Esophagus mucosa (tissue), 1 donor: ENCODE measurements at regions not wholly inside any gene's neighbourhood (a gene's known extent, or its start where the extent isn't known, plus 50 kb on each side); places are given as distances from the start of the nearest gene placed in this dataset.

Source experiments
- ATAC-seq: fragments of 200-7000 bp; cut with Tn5 transposase; one replicate; pipeline ENCODE4 v1.9.1; 2020
- donor health status: DM: yes; HTN: yes; CAD: no.

DNA sequence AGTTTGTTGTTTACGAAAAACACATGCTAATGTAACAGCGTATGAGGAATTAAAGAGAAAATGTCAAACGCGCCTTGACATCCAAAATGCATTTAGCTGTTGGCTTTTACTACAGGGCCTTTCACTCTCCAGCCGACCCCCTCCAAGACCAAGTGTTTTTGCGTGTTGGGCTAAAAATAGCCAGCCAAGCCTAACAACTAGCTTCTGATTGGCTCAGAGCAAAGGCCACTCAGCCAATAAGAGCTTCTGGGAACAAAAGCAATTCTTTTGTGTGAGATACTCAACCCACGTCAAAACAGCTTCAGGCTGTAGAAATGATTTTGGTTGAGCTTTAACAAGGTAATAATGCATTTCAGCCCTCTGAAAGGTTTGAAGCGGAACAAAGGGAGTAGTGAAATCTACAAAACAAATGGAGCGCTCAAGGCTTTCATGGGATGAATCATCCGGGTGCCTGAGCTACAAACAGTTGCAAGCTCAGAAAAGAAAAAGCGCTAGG, 198.7 kb upstream of the DCN start:
- peak; percentile 83 for ATAC-seq

- ATAC-seq = no peak
Measured at GRCh38 chr12:91380631-91381030, 198.0 kb upstream of the DCN start.

- ATAC-seq = no peak
Measured at GRCh38 chr12:91379051-91379775, 196.6 kb upstream of the DCN start.

- no peak for ATAC-seq
Measured at GRCh38 chr12:91377436-91377835, 194.8 kb upstream of the DCN start.

- no peak for ATAC-seq
Measured at GRCh38 chr12:91373086-91373485, 190.5 kb upstream of the DCN start.

DNA sequence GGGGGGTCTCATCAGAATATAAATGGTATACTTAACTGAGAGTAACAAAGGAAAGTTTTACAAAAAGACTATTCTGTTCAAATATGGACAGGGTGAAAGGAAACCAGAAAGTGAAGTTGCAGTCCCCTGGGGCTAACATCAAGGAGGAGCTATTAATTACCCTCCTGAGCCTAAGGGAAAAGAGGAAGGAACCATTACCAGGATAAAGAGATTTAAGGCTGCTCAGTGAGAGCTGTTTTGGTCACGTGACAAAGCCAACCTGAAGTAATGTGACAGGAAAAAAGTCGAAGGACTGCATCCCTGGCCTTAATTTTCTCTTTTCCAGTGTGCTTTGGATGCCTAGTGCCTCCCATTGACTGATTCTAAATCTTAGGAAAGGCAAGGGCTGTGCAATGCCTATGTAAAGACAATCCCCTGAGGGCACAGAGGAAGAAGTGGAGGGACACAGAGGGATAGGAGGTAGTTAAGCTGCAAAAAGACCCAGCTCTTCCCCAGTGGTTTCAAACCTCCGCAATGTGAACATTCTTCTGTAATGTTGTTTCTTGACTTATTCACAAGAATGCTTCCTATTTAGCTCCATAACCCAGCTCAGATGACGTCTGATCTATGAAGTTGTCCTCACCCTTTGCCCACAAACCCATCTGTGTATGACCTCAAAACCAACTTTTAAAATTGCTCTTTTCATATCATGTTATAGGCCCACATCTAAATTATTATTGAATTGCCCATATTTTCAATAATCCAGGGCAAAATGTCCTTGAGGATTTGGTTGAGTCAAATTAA, 187.7 kb upstream of the DCN start:
- no peak for ATAC-seq

- ATAC-seq = no peak
Measured at GRCh38 chr12:91368613-91369012, 186.0 kb upstream of the DCN start.

DNA sequence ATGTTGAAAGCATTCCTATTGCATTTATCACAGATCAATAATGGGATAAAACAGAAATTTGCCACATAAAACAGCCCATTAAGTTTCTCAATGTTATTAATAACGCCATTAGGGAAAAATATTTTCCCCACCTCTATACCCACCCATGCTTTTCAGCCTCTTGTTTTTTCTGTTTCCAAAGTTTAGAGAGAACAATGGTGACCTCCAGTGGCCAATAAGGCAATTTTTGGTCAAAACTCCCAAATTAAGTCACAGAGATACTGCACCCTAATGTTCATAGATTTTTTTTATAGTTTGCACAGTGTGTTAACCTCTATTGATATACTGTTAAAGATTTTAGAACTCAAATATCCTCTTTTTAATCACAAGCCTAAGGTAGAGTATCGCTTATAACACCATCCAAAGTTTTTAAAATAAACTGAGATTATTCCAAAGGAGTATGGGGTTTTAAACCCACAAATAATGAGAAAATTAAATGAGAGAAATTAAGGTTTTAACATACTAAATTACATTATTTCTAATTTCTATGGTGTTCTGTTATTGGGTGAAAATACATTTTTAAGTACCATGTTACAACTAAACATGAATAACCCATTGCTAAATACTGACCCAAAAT, 184.7 kb upstream of the DCN start:
- no peak for ATAC-seq

- no peak for ATAC-seq
Measured at GRCh38 chr12:91364471-91365184, 182.0 kb upstream of the DCN start.

GRCh38 chr12:91361864-91362263, 179.2 kb upstream of the DCN start:
- no peak for ATAC-seq

GRCh38 chr12:91357381-91357780, 174.8 kb upstream of the DCN start:
- ATAC-seq = peak; percentile 61

GRCh38 chr12:91356405-91356804, 173.8 kb upstream of the DCN start:
- no peak for ATAC-seq

- ATAC-seq = peak; percentile 77
Measured at GRCh38 chr12:91355150-91356006, 172.8 kb upstream of the DCN start.

DNA sequence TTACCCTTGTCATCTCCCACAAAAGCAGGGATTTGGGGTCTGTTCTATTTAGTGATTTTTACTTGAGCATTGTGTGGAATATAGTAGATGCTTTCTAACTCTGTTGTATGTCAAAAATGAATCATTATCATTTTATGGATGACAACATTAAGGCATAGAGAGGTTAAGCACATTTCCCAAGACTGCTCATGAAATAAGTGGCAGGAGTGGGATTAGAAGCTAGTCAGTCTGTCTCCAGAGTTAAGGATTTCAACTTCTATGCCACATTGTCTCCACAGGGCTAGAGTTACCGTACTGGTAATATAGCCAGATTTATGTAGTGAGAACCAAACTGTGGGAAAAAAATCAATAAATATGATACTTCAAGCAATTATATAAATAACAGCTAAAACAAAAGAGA, 170.6 kb upstream of the DCN start:
- no peak for ATAC-seq

DNA sequence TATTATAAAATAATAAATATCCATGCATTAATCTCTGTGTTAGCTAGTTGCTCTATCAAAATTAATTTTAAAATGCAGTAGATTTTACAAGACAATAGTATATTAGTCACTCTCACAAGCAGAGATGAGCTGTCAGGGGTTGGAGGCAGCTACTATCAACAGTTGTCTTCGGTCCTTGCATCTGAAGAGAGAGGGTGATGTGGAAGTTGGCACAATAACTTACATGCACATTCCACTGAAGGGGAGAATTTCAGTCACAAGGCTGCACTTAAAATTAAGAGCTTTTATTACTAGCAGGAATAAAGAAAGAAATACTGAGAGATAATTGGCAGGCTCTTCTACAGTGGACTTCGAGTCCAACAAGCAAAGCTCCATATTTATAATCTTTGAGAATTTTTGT, 166.9 kb upstream of the DCN start:
- no peak for ATAC-seq

- no peak for ATAC-seq
Measured at GRCh38 chr12:91347481-91348214, 165.0 kb upstream of the DCN start.

- no peak for ATAC-seq
Measured at GRCh38 chr12:91346827-91347226, 164.2 kb upstream of the DCN start.

DNA sequence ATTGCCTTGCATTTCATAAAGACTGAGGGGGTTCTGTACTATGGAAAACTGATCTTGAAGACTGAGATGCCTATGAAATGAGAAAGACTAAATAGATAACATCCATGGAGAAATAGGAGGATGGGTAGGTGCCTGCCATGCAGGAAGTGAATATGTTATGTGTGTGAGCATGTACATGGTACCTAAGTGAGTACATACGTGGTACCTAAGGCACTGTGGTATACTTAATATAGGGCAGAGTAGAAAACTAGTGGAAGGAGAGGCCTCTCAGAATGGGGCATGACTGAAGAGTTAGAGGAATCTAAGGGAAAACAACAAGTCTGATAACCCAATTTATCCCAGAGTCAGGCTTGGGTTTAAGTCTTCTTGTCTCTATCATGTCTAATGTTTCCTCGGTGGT, 161.8 kb upstream of the DCN start:
- ATAC-seq = no peak

DNA sequence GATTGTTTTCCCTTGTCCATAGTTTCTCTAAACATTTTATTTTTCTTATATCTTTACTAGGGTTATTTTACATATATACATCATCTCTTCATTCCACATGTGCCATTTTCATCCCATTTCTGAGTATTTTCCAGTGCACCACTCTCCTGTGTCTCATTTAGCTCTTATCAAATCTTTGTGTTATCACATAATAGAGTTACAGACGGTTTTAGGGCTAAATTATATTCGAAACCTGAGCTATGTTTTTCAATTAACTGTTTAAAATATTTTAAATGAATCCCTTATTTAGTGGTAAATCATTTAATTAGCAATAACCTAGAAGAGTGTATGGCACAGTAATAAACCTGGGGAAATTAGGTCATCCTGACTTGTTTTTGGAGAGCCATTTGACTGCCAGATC, 160.4 kb upstream of the DCN start:
- no peak for ATAC-seq

GRCh38 chr12:91339106-91339505, 156.5 kb upstream of the DCN start:
- ATAC-seq = no peak

- ATAC-seq = no peak
Measured at GRCh38 chr12:91335699-91336098, 153.1 kb upstream of the DCN start.
